ENCODE measurements at regions not wholly inside any gene's neighbourhood (a gene's known extent, or its start where the extent isn't known, plus 50 kb on each side); places are given as distances from the start of the nearest gene placed in this dataset.

GRCh38 chr2:215748446-215748845, 264.9 kb downstream of the MREG start:
- no peaks in the 10 kb centered on the region for H3K4me1 ChIP-seq (ENCODE audit: control insufficient read depth, low read length)
- TF ChIP-seq CTCF (IDR thresholded peaks at IDR 0.05; ENCODE audit: low read depth, low read length, poor library complexity, severe bottlenecking): no peak
- TF ChIP-seq EZH2phosphoT487 (IDR thresholded peaks at IDR 0.05; ENCODE audit: borderline replicate concordance, low read length): no peak

GRCh38 chr2:215746887-215747615, 266.3 kb downstream of the MREG start:
- no peak overlapping the region for H3K27ac ChIP-seq (ENCODE audit: low read depth, low read length)
- H3K4me2 ChIP-seq (ENCODE audit: low read length): no peak overlapping the region
- no peaks in the 10 kb centered on the region for H3K9me3 ChIP-seq (ENCODE audit: control insufficient read depth, insufficient read depth, low read length)
- no peaks in the 10 kb centered on the region for H3F3A ChIP-seq (ENCODE audit: control insufficient read depth, insufficient read depth)
- H4K20me1 ChIP-seq (ENCODE audit: control insufficient read depth, insufficient read depth, low read depth, low read length): no peaks in the 10 kb centered on the region
- H3K36me3 ChIP-seq (ENCODE audit: control insufficient read depth, low read length): no peaks in the 10 kb centered on the region
- no peaks in the 10 kb centered on the region for H3K4me1 ChIP-seq (ENCODE audit: control insufficient read depth, low read length)
- H3K9me2 ChIP-seq (replicated peaks; ENCODE audit: control insufficient read depth, low read length): no peaks in the 10 kb centered on the region
- no peaks in the 10 kb centered on the region for H3K79me2 ChIP-seq (ENCODE audit: control insufficient read depth, low read length)
- no peaks in the 10 kb centered on the region; the same call in 1 of the 2 replicates for H3K27me3 ChIP-seq (ENCODE audit: control insufficient read depth, low read length)
- TF ChIP-seq EZH2phosphoT487 (IDR thresholded peaks at IDR 0.05; ENCODE audit: borderline replicate concordance, low read length): no peak
- no peak for TF ChIP-seq CTCF (IDR thresholded peaks at IDR 0.05; ENCODE audit: low read depth, low read length, poor library complexity, severe bottlenecking)
- H3K4me3 ChIP-seq (ENCODE audit: low read length): no peak overlapping the region

More at GRCh38 chr2:215748446-215748845, 264.9 kb downstream of the MREG start:
- H3K36me3 ChIP-seq (ENCODE audit: control insufficient read depth, low read length): no peaks in the 10 kb centered on the region
- H3F3A ChIP-seq (ENCODE audit: control insufficient read depth, insufficient read depth): no peaks in the 10 kb centered on the region
- no peaks in the 10 kb centered on the region; the same call in 1 of the 2 replicates for H3K27me3 ChIP-seq (ENCODE audit: control insufficient read depth, low read length)
- no peaks in the 10 kb centered on the region for H3K79me2 ChIP-seq (ENCODE audit: control insufficient read depth, low read length)
- H4K20me1 ChIP-seq (ENCODE audit: control insufficient read depth, insufficient read depth, low read depth, low read length): no peaks in the 10 kb centered on the region
- no peak overlapping the region for H3K27ac ChIP-seq (ENCODE audit: low read depth, low read length)
- H3K4me3 ChIP-seq (ENCODE audit: low read length): no peak overlapping the region
- no peaks in the 10 kb centered on the region for H3K9me3 ChIP-seq (ENCODE audit: control insufficient read depth, insufficient read depth, low read length)
- no peaks in the 10 kb centered on the region for H3K9me2 ChIP-seq (replicated peaks; ENCODE audit: control insufficient read depth, low read length)
- no peak overlapping the region for H3K4me2 ChIP-seq (ENCODE audit: low read length)

DNA sequence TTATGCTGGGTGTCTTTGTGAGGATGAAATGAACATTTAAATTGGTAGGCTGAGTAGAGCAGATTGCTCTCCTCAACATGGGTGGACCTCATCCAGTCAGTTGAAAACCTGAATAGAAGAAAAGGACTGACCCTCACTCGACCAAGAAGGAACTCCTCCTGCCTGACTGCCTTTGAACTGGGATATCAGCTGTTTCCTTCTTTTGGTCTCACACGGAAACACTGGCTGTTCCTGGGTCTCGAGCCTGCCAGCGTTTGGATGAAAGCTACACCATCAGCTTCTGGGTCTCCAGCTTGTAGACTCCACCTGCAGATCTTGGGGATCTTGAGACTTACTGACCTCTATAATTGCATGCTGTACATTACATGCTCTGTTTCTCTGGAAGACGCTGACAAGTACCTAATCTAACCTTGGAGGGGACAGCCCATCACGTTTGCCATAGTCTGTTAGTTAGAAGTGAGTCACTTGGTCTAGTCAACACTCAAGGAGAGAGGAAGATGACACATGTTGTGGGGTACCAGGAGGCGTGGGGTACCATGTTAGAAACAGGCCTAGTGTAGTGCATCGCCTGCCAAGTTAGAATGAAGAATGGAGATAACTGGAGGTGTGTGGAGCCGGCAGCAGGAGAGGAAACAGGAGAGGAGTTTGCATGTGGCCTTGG, 267.0 kb downstream of the MREG start:
- Histone ChIP-seq H3K27ac (ENCODE audit: low read depth, low read length) (no peak overlapping the region), H3F3A (ENCODE audit: control insufficient read depth, insufficient read depth) (no peaks in the 10 kb centered on the region), H4K20me1 (ENCODE audit: control insufficient read depth, insufficient read depth, low read depth, low read length) (no peaks in the 10 kb centered on the region), H3K27me3 (ENCODE audit: control insufficient read depth, low read length) (no peaks in the 10 kb centered on the region), H3K9me3 (ENCODE audit: control insufficient read depth, insufficient read depth, low read length) (no peaks in the 10 kb centered on the region), H3K4me3 (ENCODE audit: low read length) (no peak overlapping the region), H3K79me2 (ENCODE audit: control insufficient read depth, low read length) (no peaks in the 10 kb centered on the region), H3K9me2 (replicated peaks; ENCODE audit: control insufficient read depth, low read length) (no peaks in the 10 kb centered on the region), H3K4me1 (ENCODE audit: control insufficient read depth, low read length) (no peaks in the 10 kb centered on the region), H3K4me2 (ENCODE audit: low read length) (no peak overlapping the region), H3K36me3 (ENCODE audit: control insufficient read depth, low read length) (no peaks in the 10 kb centered on the region)
- TF ChIP-seq CTCF (IDR thresholded peaks at IDR 0.05; ENCODE audit: low read depth, low read length, poor library complexity, severe bottlenecking) (no peak), EZH2phosphoT487 (IDR thresholded peaks at IDR 0.05; ENCODE audit: borderline replicate concordance, low read length) (no peak)

Data from DOHH2 (cell line).